H9 (cell line): ENCODE measurements at regions not wholly inside any gene's neighbourhood (a gene's known extent, or its start where the extent isn't known, plus 50 kb on each side); places are given as distances from the start of the nearest gene placed in this dataset.

Experiments used
- DNase-seq: peaks from one replicate; pipeline ENCODE4 v3.0.0-alpha.2; 2017
- H2AFZ ChIP-seq: one replicate; pipeline ENCODE4 v1.6.1; 2013; ENCODE audit warnings: mild to moderate bottlenecking, low read length, control low read depth, moderate library complexity
- H2AK5ac ChIP-seq: 2 replicates; pipeline ENCODE4 v1.6.1; 2013; ENCODE audit warnings: low read length, control low read depth, mixed read lengths; ENCODE audit not compliant: insufficient read length
- H2BK120ac ChIP-seq: one replicate; pipeline ENCODE4 v1.6.1; 2013; ENCODE audit warnings: low read depth, mild to moderate bottlenecking, low read length, control low read depth, inconsistent platforms; ENCODE audit not compliant: poor library complexity, severe bottlenecking
- H2BK12ac ChIP-seq: 2 replicates; pipeline ENCODE4 v1.6.1; 2013; ENCODE audit warnings: low read length, control low read depth, mixed read lengths, low read depth; ENCODE audit not compliant: insufficient read length
- H2BK15ac ChIP-seq: 2 replicates; pipeline ENCODE4 v1.6.1; 2013; ENCODE audit warnings: low read depth, low read length, control low read depth
- H2BK20ac ChIP-seq: one replicate; pipeline ENCODE4 v1.6.1; 2013; ENCODE audit warnings: low read depth, mild to moderate bottlenecking, low read length, control low read depth, inconsistent platforms; ENCODE audit not compliant: poor library complexity, severe bottlenecking
- H2BK5ac ChIP-seq: 2 replicates; pipeline ENCODE4 v1.6.1; 2013; ENCODE audit warnings: low read length, control low read depth, mixed read lengths; ENCODE audit not compliant: insufficient read length
- H3K14ac ChIP-seq: 2 replicates; pipeline ENCODE4 v1.6.1; 2013; ENCODE audit warnings: low read length, control low read depth; ENCODE audit not compliant: insufficient read depth
- H3K18ac ChIP-seq: 2 replicates; pipeline ENCODE4 v1.6.1; 2013; ENCODE audit warnings: low read depth, mild to moderate bottlenecking, mixed read lengths, low read length, control low read depth; ENCODE audit not compliant: insufficient read length
- H3K23ac ChIP-seq: 2 replicates; pipeline ENCODE4 v1.6.1; 2013; ENCODE audit warnings: low read length, control low read depth, mixed read lengths, low read depth; ENCODE audit not compliant: insufficient read length
- H3K23me2 ChIP-seq: 2 replicates; pipeline ENCODE4 v1.6.1; 2013; ENCODE audit warnings: low read depth, mild to moderate bottlenecking, mixed read lengths, low read length, control low read depth; ENCODE audit not compliant: insufficient read length, poor library complexity, severe bottlenecking
- H3K27ac ChIP-seq: 2 replicates; pipeline ENCODE4 v1.5.1; 2013; ENCODE audit warnings: low read length, control low read depth, mixed read lengths, low read depth; ENCODE audit not compliant: insufficient read length
- H3K27me3 ChIP-seq: 2 replicates; pipeline ENCODE4 v1.6.1; 2013; ENCODE audit warnings: low read length, control low read depth, inconsistent platforms; ENCODE audit not compliant: insufficient read depth
- H3K4ac ChIP-seq: 2 replicates; pipeline ENCODE4 v1.6.1; 2013; ENCODE audit warnings: low read depth, mild to moderate bottlenecking, control low read depth, inconsistent platforms, low read length, moderate library complexity
- H3K4me1 ChIP-seq: 2 replicates; pipeline ENCODE4 v1.6.1; 2013; ENCODE audit warnings: low read length, control low read depth, inconsistent platforms; ENCODE audit not compliant: insufficient read depth
- H3K4me2 ChIP-seq: 2 replicates; pipeline ENCODE4 v1.6.1; 2013; ENCODE audit warnings: low read length, control low read depth, mixed read lengths; ENCODE audit not compliant: insufficient read length, insufficient read depth
- H3K56ac ChIP-seq: 2 replicates; pipeline ENCODE4 v1.6.1; 2013; ENCODE audit warnings: low read depth, mild to moderate bottlenecking, mixed read lengths, low read length, control low read depth; ENCODE audit not compliant: insufficient read length
- H3K79me1 ChIP-seq: 2 replicates; pipeline ENCODE4 v1.6.1; 2013; ENCODE audit warnings: low read depth, mild to moderate bottlenecking, moderate library complexity, low read length, control low read depth, inconsistent platforms; ENCODE audit not compliant: insufficient read depth, poor library complexity, severe bottlenecking
- H3K79me2 ChIP-seq: 2 replicates; pipeline ENCODE4 v1.6.1; 2013; ENCODE audit warnings: low read length, control low read depth, inconsistent platforms; ENCODE audit not compliant: insufficient read depth
- H3K9ac ChIP-seq: 2 replicates; pipeline ENCODE4 v1.6.1; 2013; ENCODE audit warnings: low read length, control low read depth, mixed read lengths; ENCODE audit not compliant: insufficient read length; ENCODE audit errors: extremely low read depth
- H3K9me3 ChIP-seq: one replicate; pipeline ENCODE4 v1.6.1; 2013; ENCODE audit warnings: low read depth, low read length, inconsistent platforms; ENCODE audit not compliant: control insufficient read depth
- H3T11ph ChIP-seq: one replicate; pipeline ENCODE4 v1.6.1; 2013; ENCODE audit warnings: mild to moderate bottlenecking, low read length, control low read depth, inconsistent platforms
- H4K20me1 ChIP-seq: one replicate; pipeline ENCODE4 v1.6.1; 2013; ENCODE audit not compliant: control insufficient read depth, insufficient read length, insufficient read depth
- H4K5ac ChIP-seq: 2 replicates; pipeline ENCODE4 v1.6.1; 2013; ENCODE audit warnings: low read depth, mild to moderate bottlenecking, mixed read lengths, low read length, control low read depth; ENCODE audit not compliant: insufficient read length
- H4K8ac ChIP-seq: replicated peaks from 2 replicates; pipeline ENCODE4 v1.6.1; 2013; ENCODE audit warnings: low read length, control low read depth, mixed read lengths, low read depth; ENCODE audit not compliant: insufficient read length
- H4K91ac ChIP-seq: 2 replicates; pipeline ENCODE4 v1.6.1; 2013; ENCODE audit warnings: low read depth, mild to moderate bottlenecking, moderate library complexity, mixed read lengths, low read length, control low read depth; ENCODE audit not compliant: insufficient read length
- H3K27ac Mint-ChIP-seq, 3 experiments: 2 replicates in 2 of 3; 3 replicates in 1 of 3; pipeline ENCODE4 v1.8.0; 2020 to 2021; ENCODE audit warnings: mixed read lengths in 3 of 3, mild to moderate bottlenecking in 1 of 3, moderate library complexity in 1 of 3
- H3K27me3 Mint-ChIP-seq: 2 replicates; pipeline ENCODE4 v1.8.0; 2021; ENCODE audit warnings: low read depth, mild to moderate bottlenecking, moderate library complexity, mixed read lengths
- H3K36me3 Mint-ChIP-seq, 3 experiments: 2 replicates in 2 of 3; 3 replicates in 1 of 3; pipeline ENCODE4 v1.8.0; 2020 to 2021; ENCODE audit warnings: low read depth in 3 of 3, mixed read lengths in 3 of 3; ENCODE audit not compliant: insufficient read depth in 1 of 3
- H3K4me1 Mint-ChIP-seq, 2 experiments: 2 replicates each; pipeline ENCODE4 v1.8.0; 2020; ENCODE audit warnings: mixed read lengths in 2 of 2
- H3K4me3 Mint-ChIP-seq, 2 experiments: 2 replicates in 1 of 2; 3 replicates in 1 of 2; pipeline ENCODE4 v1.8.0; 2020 to 2021; ENCODE audit warnings: mild to moderate bottlenecking in 2 of 2, mixed read lengths in 2 of 2, moderate library complexity in 1 of 2
- H3K9me3 Mint-ChIP-seq, 2 experiments: 2 replicates in 1 of 2; 3 replicates in 1 of 2; pipeline ENCODE4 v1.8.0; 2020; ENCODE audit warnings: mild to moderate bottlenecking in 2 of 2, mixed read lengths in 2 of 2, moderate library complexity in 1 of 2
- CTCF ChIP-seq: fragments of 200-600 bp; sonication (generic); conservative IDR thresholded peaks from 3 replicates; pipeline ENCODE4 v1.8.0; 2021; ENCODE audit warnings: antibody characterized with exemption, mild to moderate bottlenecking
- WGBS: extraction: QIAGEN DNeasy Blood & Tissue Kit; methylation state at CpG from one replicate; pipeline ENCODE4 v1.1.7; 2013; ENCODE audit warnings: missing lambda C conversion rate, low lambda C conversion rate, mixed read lengths; ENCODE audit not compliant: insufficient read length; ENCODE audit errors: extremely low coverage; 5-methylcytosine and 5-hydroxymethylcytosine counted together

DNA sequence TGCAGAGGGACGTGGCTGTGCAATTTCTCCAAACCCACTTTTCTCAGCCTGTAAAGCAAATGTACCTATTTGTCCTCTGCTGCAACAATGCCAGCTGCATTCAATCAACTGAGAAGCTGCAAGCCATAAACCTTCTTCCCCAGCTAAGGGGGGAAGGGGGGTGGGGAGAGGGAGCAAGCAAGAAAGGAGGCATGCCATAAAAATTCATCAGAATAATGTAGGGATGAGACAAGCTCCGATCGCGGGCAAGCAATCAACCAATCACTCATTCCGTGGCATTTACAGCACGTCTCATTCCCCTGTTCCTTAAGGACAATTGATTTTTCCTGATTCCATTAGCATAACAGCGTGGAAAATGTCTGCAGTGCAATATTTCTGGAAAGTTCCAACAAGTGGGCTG is 144.8 kb downstream of the DMRTA2 start:
- H3T11ph ChIP-seq, result no peak overlapping the region
- no peak overlapping the region for H3K9ac ChIP-seq
- WGBS, result no CpG with 5 or more reads among the region's 7 CpGs
- H3K27ac ChIP-seq, result no peak overlapping the region
- H3K79me1 ChIP-seq, result no peaks in the 10 kb centered on the region
- H3K14ac ChIP-seq, result no peak overlapping the region
- no peak overlapping the region for H2BK20ac ChIP-seq
- no peak overlapping the region for H4K91ac ChIP-seq
- H3K4me2 ChIP-seq, result no peak overlapping the region
- no peak overlapping the region for H2BK5ac ChIP-seq
- H2BK12ac ChIP-seq, result no peak overlapping the region
- H4K8ac ChIP-seq, result no peak overlapping the region
- H3K27me3 Mint-ChIP-seq, result no peaks in the 10 kb centered on the region; the same call in none of the 2 replicates
- no peak overlapping the region for H2BK120ac ChIP-seq
- no peak overlapping the region for H4K5ac ChIP-seq
- H3K9me3 Mint-ChIP-seq, result peaks cover 0 to 68% of the 10 kb centered on the region in 2 experiments; a peak in 2 of 5 replicates
- no peak overlapping the region for H2BK15ac ChIP-seq
- H3K4me1 Mint-ChIP-seq, result peaks cover 0 to 27% of the 10 kb centered on the region in 2 experiments; a peak in 2 of 4 replicates
- no peak for DNase-seq
- H2AK5ac ChIP-seq, result no peak overlapping the region
- H3K18ac ChIP-seq, result no peak overlapping the region
- H3K27me3 ChIP-seq, result no peaks in the 10 kb centered on the region
- no peaks in the 10 kb centered on the region for H4K20me1 ChIP-seq
- no peak overlapping the region for H2AFZ ChIP-seq
- no peak for TF ChIP-seq CTCF
- H3K56ac ChIP-seq, result no peak overlapping the region
- H3K9me3 ChIP-seq, result no peaks in the 10 kb centered on the region
- no peak overlapping the region for H3K4me3 Mint-ChIP-seq
- no peaks in the 10 kb centered on the region; the same call in 1 of the 2 replicates for H3K79me2 ChIP-seq
- peaks cover 11% of the 10 kb centered on the region for H3K4me1 ChIP-seq
- no peak overlapping the region for H3K4ac ChIP-seq
- no peak overlapping the region for H3K27ac Mint-ChIP-seq
- H3K23ac ChIP-seq, result no peak overlapping the region
- H3K36me3 Mint-ChIP-seq, result peaks cover 0 to 11% (median 0%) of the 10 kb centered on the region in 3 experiments; a peak in 2 of 7 replicates
- no peaks in the 10 kb centered on the region for H3K23me2 ChIP-seq
